Astrocyte (in vitro differentiated cells and primary cell): ENCODE measurements at regions not wholly inside any gene's neighbourhood (a gene's known extent, or its start where the extent isn't known, plus 50 kb on each side); places are given as distances from the start of the nearest gene placed in this dataset.

Experiments used
- DNase-seq: peaks from one replicate; pipeline ENCODE4 v3.0.0-alpha.2; 2010; ENCODE audit warnings: low read depth
- FAIRE-seq: peaks from 2 replicates; lab custom pipeline; 2011; peaks lifted over from hg19 to GRCh38; lab: Jason Lieb, UNC
- H2AFZ ChIP-seq: 2 replicates; pipeline ENCODE4 v1.6.0; 2012; ENCODE audit warnings: low read depth, low read length, inconsistent platforms
- H3K27ac ChIP-seq: 2 replicates; pipeline ENCODE4 v1.5.1; 2011; ENCODE audit warnings: low read depth, low read length, inconsistent platforms
- H3K27me3 ChIP-seq: 2 replicates; pipeline ENCODE4 v1.6.0; 2011; ENCODE audit warnings: low read length, inconsistent platforms; ENCODE audit not compliant: insufficient read depth
- H3K36me3 ChIP-seq: 2 replicates; pipeline ENCODE4 v1.5.1; 2011; ENCODE audit warnings: low read length, inconsistent platforms; ENCODE audit not compliant: insufficient read depth
- H3K4me1 ChIP-seq: 2 replicates; pipeline ENCODE4 v1.5.1; 2011; ENCODE audit warnings: low read length, inconsistent platforms; ENCODE audit not compliant: insufficient read depth
- H3K4me2 ChIP-seq: 2 replicates; pipeline ENCODE4 v1.6.0; 2012; ENCODE audit warnings: low read length, inconsistent platforms
- H3K4me3 ChIP-seq: 2 replicates; pipeline ENCODE4 v1.5.1; 2011; ENCODE audit warnings: low read depth, mild to moderate bottlenecking, low read length, inconsistent platforms; ENCODE audit not compliant: insufficient read depth
- H3K79me2 ChIP-seq: 2 replicates; pipeline ENCODE4 v1.6.0; 2012; ENCODE audit warnings: mild to moderate bottlenecking, low read length, inconsistent platforms; ENCODE audit not compliant: insufficient read depth
- H3K9ac ChIP-seq: 2 replicates; pipeline ENCODE4 v1.6.0; 2012; ENCODE audit warnings: mild to moderate bottlenecking, low read length, inconsistent platforms
- H3K9me3 ChIP-seq: 2 replicates; pipeline ENCODE4 v1.5.1; 2012; ENCODE audit warnings: low read depth, mild to moderate bottlenecking, low read length, inconsistent platforms; ENCODE audit not compliant: insufficient read depth
- H4K20me1 ChIP-seq: 2 replicates; pipeline ENCODE4 v1.6.0; 2012; ENCODE audit warnings: low read length, inconsistent platforms; ENCODE audit not compliant: insufficient read depth
- H3K27ac Mint-ChIP-seq: one replicate; pipeline ENCODE4 v1.8.0; 2021; ENCODE audit warnings: mild to moderate bottlenecking, mixed read lengths; ENCODE audit not compliant: unreplicated experiment
- H3K27me3 Mint-ChIP-seq: one replicate; pipeline ENCODE4 v1.8.0; 2021; ENCODE audit warnings: low read depth, mixed read lengths; ENCODE audit not compliant: unreplicated experiment
- H3K36me3 Mint-ChIP-seq: one replicate; pipeline ENCODE4 v1.8.0; 2021; ENCODE audit warnings: low read depth, mixed read lengths; ENCODE audit not compliant: unreplicated experiment
- H3K4me1 Mint-ChIP-seq: one replicate; pipeline ENCODE4 v1.8.0; 2021; ENCODE audit warnings: low read depth, mixed read lengths; ENCODE audit not compliant: unreplicated experiment
- H3K4me3 Mint-ChIP-seq: one replicate; pipeline ENCODE4 v1.8.0; 2021; ENCODE audit warnings: mild to moderate bottlenecking, moderate library complexity, mixed read lengths; ENCODE audit not compliant: unreplicated experiment
- H3K9me3 Mint-ChIP-seq: one replicate; pipeline ENCODE4 v1.8.0; 2021; ENCODE audit warnings: mild to moderate bottlenecking, mixed read lengths; ENCODE audit not compliant: unreplicated experiment
- EZH2 ChIP-seq: IDR thresholded peaks from 2 replicates; pipeline ENCODE4 v1.6.1; 2012; ENCODE audit warnings: mild to moderate bottlenecking, low read length, inconsistent platforms; ENCODE audit not compliant: insufficient read depth
- TF ChIP-seq, protein P1 (sequence below): IDR thresholded peaks from 2 replicates; pipeline ENCODE4 v1.5.1; 2011; ENCODE audit warnings: low read depth, mild to moderate bottlenecking, inconsistent platforms, low read length, moderate library complexity; ENCODE audit not compliant: insufficient read depth

DNA sequence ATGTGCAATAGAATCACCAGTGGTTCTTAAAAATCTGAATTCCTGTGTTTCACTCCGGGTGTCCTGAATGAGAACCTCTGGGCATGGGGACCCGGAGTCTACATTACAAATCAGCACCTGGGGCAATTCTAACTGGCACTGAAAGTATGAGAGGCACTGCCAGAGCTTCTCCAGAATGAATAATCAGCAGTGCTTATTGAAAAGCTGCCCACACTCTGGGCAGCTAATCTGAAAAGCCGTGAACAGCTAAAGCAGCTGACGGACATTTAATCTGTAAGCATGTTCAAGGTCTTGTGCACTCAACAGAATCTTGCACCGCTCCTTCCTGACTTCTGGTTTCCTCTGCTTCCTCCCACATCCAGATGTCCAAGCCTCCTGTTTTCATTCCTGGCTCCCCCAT, 113.3 kb upstream of the KIF5B start:
- H3K27me3 ChIP-seq, result no peaks in the 10 kb centered on the region
- no peak overlapping the region for H3K4me3 ChIP-seq
- no peak for FAIRE-seq
- no peak for DNase-seq
- H2AFZ ChIP-seq, result no peak overlapping the region
- no peaks in the 10 kb centered on the region for H4K20me1 ChIP-seq
- Mint-ChIP-seq H3K9me3 (no peaks in the 10 kb centered on the region), H3K27me3 (no peaks in the 10 kb centered on the region), H3K36me3 (no peaks in the 10 kb centered on the region), H3K4me1 (no peaks in the 10 kb centered on the region), H3K27ac (no peak overlapping the region), H3K4me3 (no peak overlapping the region)
- TF ChIP-seq EZH2, result no peak
- TF ChIP-seq, protein P1, sequence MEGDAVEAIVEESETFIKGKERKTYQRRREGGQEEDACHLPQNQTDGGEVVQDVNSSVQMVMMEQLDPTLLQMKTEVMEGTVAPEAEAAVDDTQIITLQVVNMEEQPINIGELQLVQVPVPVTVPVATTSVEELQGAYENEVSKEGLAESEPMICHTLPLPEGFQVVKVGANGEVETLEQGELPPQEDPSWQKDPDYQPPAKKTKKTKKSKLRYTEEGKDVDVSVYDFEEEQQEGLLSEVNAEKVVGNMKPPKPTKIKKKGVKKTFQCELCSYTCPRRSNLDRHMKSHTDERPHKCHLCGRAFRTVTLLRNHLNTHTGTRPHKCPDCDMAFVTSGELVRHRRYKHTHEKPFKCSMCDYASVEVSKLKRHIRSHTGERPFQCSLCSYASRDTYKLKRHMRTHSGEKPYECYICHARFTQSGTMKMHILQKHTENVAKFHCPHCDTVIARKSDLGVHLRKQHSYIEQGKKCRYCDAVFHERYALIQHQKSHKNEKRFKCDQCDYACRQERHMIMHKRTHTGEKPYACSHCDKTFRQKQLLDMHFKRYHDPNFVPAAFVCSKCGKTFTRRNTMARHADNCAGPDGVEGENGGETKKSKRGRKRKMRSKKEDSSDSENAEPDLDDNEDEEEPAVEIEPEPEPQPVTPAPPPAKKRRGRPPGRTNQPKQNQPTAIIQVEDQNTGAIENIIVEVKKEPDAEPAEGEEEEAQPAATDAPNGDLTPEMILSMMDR, result no peak
- no peaks in the 10 kb centered on the region for H3K9me3 ChIP-seq
- H3K9ac ChIP-seq, result no peak overlapping the region
- H3K27ac ChIP-seq, result no peak overlapping the region
- no peaks in the 10 kb centered on the region for H3K4me1 ChIP-seq
- H3K36me3 ChIP-seq, result no peaks in the 10 kb centered on the region
- H3K79me2 ChIP-seq, result no peaks in the 10 kb centered on the region
- no peak overlapping the region for H3K4me2 ChIP-seq

DNA sequence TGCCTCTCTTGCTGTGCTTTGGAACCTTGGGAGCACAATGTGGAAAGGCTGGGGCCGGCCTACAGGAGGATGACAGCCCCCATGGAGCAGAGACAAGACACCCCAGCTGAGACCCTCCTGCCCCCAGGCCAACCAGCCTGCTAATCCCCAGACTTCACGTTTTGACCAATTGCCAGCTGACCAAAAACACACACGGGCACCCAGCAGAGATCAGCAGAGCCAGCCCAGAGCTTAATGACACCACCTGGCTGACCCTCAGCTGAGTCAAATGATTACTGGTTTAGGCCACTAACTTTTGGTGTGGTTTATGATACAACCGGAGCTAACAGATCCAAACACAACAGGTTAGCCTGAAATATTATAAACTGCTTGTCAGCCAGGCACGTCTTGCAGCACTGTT, 111.2 kb upstream of the KIF5B start:
- H4K20me1 ChIP-seq, result no peaks in the 10 kb centered on the region
- H3K36me3 Mint-ChIP-seq, result no peaks in the 10 kb centered on the region
- H3K4me1 Mint-ChIP-seq, result peaks cover 9% of the 10 kb centered on the region
- no peak overlapping the region for H3K4me2 ChIP-seq
- H3K27me3 Mint-ChIP-seq, result no peaks in the 10 kb centered on the region
- no peak overlapping the region for H3K27ac ChIP-seq
- no peaks in the 10 kb centered on the region for H3K9me3 ChIP-seq
- no peak overlapping the region for H3K4me3 Mint-ChIP-seq
- H3K4me3 ChIP-seq, result no peak overlapping the region
- H3K79me2 ChIP-seq, result no peaks in the 10 kb centered on the region
- H2AFZ ChIP-seq, result no peak overlapping the region
- no peak for TF ChIP-seq EZH2
- TF ChIP-seq, protein P1, result no peak
- H3K4me1 ChIP-seq, result peaks cover 6% of the 10 kb centered on the region
- H3K36me3 ChIP-seq, result no peaks in the 10 kb centered on the region
- H3K27ac Mint-ChIP-seq, result no peak overlapping the region
- FAIRE-seq (no peak), DNase-seq (no peak)
- H3K27me3 ChIP-seq, result no peaks in the 10 kb centered on the region
- H3K9ac ChIP-seq, result no peak overlapping the region
- H3K9me3 Mint-ChIP-seq, result no peaks in the 10 kb centered on the region

DNA sequence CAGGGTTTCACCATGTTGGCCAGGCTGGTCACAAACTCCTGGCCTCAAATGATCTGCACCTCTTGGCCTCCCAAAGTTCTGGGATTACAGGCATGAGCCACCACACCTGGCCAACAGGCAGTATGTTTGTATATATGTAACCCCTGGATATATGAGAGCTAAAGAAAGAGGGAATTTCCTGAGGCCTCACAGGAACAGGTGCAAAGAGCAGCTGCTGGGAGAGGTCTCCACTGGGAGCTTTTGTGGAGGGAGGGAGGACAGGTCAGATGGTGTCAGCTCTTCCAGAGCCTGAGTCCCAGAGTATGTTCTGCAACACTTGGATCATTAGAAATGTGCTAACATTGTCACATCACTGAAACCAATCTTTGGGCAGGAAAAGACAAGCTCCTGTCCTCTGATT, 110.1 kb upstream of the KIF5B start:
- DNase-seq (no peak), FAIRE-seq (no peak)

More for the DNA sequence above, 110.1 kb upstream of the KIF5B start:
- H3K9ac ChIP-seq, result no peak overlapping the region
- peaks cover 11% of the 10 kb centered on the region for H3K4me1 Mint-ChIP-seq
- H3K36me3 ChIP-seq, result no peaks in the 10 kb centered on the region
- TF ChIP-seq EZH2, result no peak
- TF ChIP-seq, protein P1, result no peak
- peaks cover 6% of the 10 kb centered on the region for H3K4me1 ChIP-seq
- H3K9me3 ChIP-seq, result no peaks in the 10 kb centered on the region
- H3K27ac ChIP-seq, result no peak overlapping the region
- no peaks in the 10 kb centered on the region for H4K20me1 ChIP-seq
- no peak overlapping the region for H3K4me3 Mint-ChIP-seq
- H3K79me2 ChIP-seq, result no peaks in the 10 kb centered on the region
- H3K36me3 Mint-ChIP-seq, result no peaks in the 10 kb centered on the region
- H3K27me3 ChIP-seq, result no peaks in the 10 kb centered on the region
- H3K27ac Mint-ChIP-seq, result no peak overlapping the region
- no peak overlapping the region for H3K4me2 ChIP-seq
- H3K9me3 Mint-ChIP-seq, result no peaks in the 10 kb centered on the region
- no peaks in the 10 kb centered on the region for H3K27me3 Mint-ChIP-seq
- no peak overlapping the region for H3K4me3 ChIP-seq
- H2AFZ ChIP-seq, result no peak overlapping the region
